NCI-H69 (cell line): ENCODE measurements at regions not wholly inside any gene's neighbourhood (a gene's known extent, or its start where the extent isn't known, plus 50 kb on each side); places are given as distances from the start of the nearest gene placed in this dataset.

Experiments
- DNase-seq: peaks from one replicate; lab custom pipeline; 2025; lab: John Stamatoyannopoulos, UW

DNA sequence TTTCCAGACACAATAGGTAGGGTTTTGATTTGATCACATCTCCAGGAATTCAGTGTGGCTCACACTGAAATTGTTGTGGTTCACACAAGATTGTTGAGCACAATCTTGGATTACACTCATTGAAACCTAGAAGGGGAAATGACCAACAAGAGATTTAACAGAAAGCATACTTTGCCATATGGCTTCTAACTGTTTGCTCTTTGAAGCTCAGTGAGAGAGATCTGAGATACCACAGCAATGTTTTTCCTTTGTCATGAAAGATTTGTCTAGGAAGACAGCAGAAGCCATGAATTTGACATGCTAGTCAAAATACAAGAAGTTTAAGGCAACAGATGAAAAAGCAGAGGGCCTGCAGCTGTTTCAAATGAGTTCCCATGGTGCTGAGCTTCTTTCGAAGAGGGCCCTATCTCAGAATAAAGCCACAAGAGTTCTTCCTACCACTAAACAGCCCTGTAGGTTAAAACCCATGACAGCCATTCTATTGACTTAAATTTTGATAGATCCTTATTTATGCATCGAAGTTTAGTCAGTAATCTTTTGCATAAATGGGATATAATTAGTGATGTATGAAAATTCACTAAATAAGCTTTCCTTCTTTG, 650.4 kb downstream of the LTN1 start:
- DNase-seq, result no peak

- no peak for DNase-seq
These were observed 653.3 kb downstream of the LTN1 start for GRCh38 chr21:28339403-28339802.

DNA sequence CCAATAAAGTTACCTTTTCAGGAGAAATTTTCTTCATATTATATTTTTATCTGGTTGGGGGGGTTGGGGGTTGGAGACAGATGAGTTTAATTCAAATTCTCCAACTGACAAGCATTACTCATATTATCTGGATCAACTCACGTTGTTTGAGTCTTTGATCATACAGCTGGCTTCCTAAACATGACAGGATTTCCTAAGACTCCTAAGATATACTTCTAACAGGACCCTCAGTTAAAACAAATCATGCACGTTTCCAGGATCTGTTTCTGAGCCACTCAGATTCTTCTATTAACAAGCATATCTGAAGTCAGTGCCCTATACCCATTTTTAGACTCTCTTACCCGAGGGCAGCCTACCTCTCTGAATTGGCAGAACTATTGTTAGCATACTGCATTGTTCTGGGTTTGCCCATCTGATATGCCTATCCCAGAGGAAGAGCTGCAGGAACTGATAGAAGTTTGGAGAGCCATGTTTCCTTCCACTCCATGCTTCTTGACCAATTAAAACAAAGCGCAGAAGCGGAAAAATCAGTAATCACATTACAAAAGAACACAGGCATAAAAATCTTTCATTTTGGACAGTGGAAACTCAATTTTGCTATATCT, 653.9 kb downstream of the LTN1 start:
- DNase-seq, result no peak

GRCh38 chr21:28337315-28337714, 655.4 kb downstream of the LTN1 start:
- peak; percentile 2 for DNase-seq

- DNase-seq, result no peak
These were observed 656.4 kb downstream of the LTN1 start for GRCh38 chr21:28336314-28336713.

GRCh38 chr21:28334407-28334806, 658.3 kb downstream of the LTN1 start:
- DNase-seq, result no peak

- no peak for DNase-seq
These were observed 659.0 kb downstream of the LTN1 start for GRCh38 chr21:28333578-28334075.

DNA sequence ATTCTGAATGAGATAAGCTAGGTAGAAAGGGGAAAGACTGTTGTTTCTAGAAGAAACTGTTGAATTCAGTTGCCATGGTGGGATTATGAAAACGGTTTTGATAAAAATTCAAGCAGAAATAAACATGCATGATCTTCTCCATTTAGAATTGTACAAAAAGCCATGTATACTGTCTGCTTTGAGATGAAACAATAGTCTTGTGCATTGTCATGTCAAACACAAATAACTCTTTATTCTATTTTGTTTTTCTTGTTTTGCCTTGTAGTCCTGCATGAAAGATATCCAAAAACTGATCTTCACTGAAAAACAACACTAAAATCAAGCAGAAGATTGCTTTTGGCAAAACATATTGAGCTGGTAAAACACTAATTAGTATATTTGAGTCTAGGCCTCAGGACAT, 659.9 kb downstream of the LTN1 start:
- no peak for DNase-seq

DNA sequence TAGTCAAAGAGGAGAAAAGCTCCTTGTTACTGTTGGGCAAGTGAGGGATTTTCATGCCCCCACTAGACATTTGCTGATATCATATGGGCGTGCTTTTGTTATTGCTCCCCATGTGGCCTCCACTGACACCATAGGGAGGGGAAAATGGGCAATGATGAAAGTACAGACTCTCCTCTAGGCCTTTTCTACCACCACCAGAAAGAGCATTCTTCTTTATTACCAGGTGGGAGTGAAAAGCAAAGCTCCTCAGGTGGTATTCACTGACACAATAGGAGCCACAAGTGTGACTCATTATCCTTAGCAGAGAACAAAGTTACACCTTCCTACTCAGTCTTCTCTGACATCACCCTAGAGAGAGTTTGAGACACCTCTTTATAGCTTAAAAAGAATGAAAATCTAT, 667.1 kb downstream of the LTN1 start:
- no peak for DNase-seq

DNA sequence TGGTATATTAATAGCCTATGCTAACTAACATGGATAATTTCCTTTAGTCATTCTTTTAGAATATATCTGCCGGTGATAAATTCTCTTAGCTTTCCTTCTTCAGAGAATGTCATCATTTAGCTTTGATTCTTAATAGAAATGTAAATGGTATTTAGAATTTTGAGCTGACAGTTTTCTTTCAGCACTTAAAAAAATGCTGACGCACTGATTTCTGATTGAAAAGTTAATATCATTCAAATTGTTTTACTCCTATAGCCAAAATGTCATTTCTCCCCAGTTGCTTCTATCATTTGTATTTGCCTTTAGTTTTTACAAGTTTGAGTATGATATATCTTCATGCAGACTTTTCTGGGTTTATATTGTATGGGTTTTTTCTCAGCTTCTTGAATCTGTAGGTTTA, 668.0 kb downstream of the LTN1 start:
- DNase-seq, result no peak

- DNase-seq, result no peak
These were observed 675.3 kb downstream of the LTN1 start for GRCh38 chr21:28317177-28317950.

DNA sequence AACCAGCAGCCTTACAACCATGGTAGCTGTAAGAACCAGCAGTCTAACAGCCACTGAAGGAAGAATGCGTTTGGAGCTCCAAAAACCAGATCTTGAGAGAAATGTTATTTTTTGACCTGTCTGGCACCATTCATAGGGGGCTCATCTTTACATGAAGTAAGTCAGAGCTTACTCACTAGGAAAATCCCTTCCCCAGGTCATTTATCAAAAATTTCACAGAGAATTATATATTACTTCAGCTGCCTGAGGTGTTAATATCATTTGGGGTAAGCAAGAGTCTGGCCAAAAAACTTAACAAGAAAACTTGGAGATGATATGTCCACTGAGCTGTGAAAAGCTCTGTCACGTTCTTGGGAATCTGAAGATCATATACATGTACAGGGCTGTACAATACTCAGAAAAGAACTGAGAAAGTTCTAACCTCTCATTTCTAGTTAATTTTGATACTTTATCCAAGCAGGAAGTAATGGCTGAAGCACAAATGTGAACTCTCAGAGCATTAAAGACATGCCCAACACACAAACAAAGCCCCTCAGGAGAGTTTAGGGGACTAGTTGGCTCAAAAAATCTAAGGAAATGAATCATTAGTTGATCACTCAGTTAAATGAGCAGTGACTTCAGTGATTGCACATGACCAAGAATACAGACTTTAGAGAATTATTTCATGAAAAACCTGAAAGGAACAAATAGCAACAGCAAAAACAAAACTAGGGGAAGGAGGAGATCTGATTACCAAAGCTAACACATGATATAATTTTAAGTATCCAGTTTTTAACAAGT, 681.1 kb downstream of the LTN1 start:
- no peak for DNase-seq

- DNase-seq, result no peak
These were observed 682.0 kb downstream of the LTN1 start for GRCh38 chr21:28310711-28311110.

DNA sequence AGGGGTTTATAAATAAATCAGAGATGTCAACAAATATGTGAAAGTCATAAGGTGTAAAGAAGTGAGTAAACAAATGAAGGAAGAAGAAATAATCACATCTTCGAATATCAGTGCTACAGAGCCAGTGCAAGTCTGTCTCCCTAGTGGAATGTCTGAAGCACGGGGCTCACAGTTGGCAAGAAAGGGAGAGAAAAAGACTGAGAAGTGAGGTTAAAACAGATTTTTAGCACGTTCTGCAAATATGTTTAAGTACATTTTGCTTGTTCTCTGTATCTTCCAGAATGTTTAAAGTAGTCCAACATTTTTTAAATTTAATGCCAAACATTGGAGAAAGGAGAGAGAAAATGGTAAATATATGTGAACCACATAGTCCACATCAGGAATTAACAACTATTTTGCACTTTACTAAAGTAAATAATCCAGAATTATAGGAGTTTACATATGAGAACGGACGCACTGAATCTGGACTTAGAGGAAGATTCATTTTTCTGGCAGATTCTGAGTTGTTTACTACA, 682.4 kb downstream of the LTN1 start:
- DNase-seq, result no peak

DNA sequence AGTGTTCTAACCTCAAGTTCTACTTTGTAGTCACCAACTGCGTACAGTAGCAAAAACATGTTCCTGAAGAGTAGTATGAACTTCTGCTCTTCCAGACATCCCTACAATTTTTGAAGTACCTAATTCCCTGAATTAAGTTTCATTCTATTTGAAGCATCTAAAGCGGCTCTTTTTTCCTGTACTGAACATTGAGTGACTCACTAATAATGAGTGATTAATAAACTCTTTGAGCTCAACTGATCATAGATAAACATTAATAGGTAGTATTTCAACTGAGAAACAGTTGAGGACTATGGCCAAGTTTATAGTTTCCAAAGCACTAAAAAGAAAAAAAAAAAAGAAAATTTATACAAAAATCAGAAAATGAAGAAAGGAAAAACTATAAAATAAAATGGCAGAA, 683.1 kb downstream of the LTN1 start:
- no peak for DNase-seq

- DNase-seq, result no peak
These were observed 684.2 kb downstream of the LTN1 start for GRCh38 chr21:28308516-28308915.

- no peak for DNase-seq
These were observed 692.7 kb downstream of the LTN1 start for GRCh38 chr21:28299946-28300345.

DNA sequence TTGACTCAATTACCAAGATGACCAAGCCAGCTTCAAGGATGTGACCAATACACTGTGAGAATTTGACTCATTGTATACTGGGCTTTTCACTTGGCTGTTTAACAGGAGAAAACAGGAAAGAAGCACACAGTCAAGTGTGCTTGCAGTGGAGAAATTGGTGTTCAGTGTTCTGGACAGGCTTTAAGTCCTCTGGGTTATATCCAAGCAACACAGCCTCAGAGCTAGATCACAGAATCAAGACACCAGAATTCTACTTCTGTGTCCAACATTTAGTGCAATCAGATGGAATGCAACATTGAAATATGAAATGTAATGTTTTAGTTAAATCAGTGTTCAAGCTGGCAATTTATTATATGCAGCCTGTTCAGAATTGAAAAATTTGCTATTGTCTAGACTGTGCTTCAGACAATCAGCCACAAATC, 694.4 kb downstream of the LTN1 start:
- no peak for DNase-seq

GRCh38 chr21:28294051-28294450, 698.6 kb downstream of the LTN1 start:
- no peak for DNase-seq

DNA sequence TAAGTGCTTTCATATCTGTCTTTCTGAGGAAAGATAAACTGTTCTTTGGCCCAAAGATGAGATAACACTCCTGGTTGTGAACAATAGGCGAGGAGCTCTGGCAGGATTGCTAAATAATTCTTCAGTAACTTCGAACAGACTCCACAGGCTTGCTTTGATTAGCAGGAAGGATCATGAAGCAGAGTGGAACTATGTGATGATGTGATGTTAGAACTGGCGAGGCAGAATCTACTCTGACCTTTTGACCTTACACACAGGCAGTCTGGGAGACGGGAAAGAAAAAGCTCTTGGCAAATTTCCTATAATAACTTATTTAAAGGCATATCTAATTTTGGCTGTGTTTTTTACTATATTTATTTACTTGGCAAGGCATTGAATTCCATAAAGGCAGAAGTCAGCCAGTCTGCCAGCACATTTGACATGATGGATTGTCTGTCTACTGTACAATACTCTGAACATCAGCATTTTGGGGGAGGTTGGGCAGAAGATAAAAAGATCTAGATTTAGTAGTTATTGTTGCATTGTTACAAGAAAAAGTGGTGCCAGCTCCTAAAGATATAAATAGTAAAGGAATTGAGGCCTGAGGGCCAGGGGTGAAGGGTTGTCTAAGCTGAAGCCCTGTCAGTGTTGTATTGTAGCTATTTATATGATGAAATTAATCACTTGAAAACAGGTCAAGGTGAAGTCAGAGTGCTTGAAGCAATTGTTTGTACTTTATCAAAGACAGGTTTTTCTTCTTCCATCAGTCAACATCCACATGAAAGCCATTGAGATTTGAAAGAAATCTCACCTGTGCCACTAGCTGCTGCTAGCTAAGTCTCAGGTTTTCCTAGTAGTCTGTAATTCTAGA, 708.8 kb downstream of the LTN1 start:
- no peak for DNase-seq

DNA sequence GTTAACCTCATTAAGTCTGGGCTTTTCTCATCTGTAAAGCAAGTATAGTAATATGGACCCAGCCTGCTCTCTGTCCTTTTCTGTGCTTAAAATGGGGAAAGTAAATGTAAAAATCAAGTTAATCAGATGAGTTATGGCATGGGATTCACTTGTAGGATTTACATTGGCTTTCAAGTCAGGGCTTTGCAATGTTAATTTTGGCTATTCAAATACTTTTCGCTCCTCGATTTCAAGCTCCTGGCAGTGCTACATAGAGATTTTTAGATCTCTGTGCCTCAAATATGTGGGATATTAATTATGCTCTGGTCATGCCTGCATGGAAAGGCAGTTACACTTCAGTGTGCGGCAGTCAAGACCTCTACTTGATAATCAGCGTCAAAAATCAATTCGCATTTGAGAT, 709.8 kb downstream of the LTN1 start:
- DNase-seq, result no peak
